Urothelium cell line (cell line): ENCODE measurements at regions not wholly inside any gene's neighbourhood (a gene's known extent, or its start where the extent isn't known, plus 50 kb on each side); places are given as distances from the start of the nearest gene placed in this dataset.

ENCODE experiments used
- DNase-seq: peaks from one replicate; pipeline ENCODE4 v3.0.0; 2011; ENCODE audit warnings: low spot score, mixed read lengths
- FAIRE-seq: peaks from 2 replicates; lab custom pipeline; 2011; peaks lifted over from hg19 to GRCh38; lab: Jason Lieb, UNC

GRCh38 chr13:105147461-105147860 lies 1388.0 kb downstream of the EFNB2 start:
- DNase-seq (no peak), FAIRE-seq (no peak)

GRCh38 chr13:105144936-105145335 lies 1390.5 kb downstream of the EFNB2 start:
- DNase-seq, result no peak
- FAIRE-seq, result no peak

GRCh38 chr13:105144020-105144419 lies 1391.4 kb downstream of the EFNB2 start:
- no peak for FAIRE-seq

GRCh38 chr13:105142556-105142955 lies 1392.9 kb downstream of the EFNB2 start:
- DNase-seq (no peak), FAIRE-seq (no peak)

More at GRCh38 chr13:105144020-105144419, 1391.4 kb downstream of the EFNB2 start:
- DNase-seq, result no peak

- FAIRE-seq (no peak), DNase-seq (peak; percentile 55)
Observed at GRCh38 chr13:105139380-105140285, 1395.8 kb downstream of the EFNB2 start.

- DNase-seq, result peak; percentile 1
- no peak for FAIRE-seq
Observed at GRCh38 chr13:105139048-105139379, 1396.4 kb downstream of the EFNB2 start.

- FAIRE-seq (no peak), DNase-seq (no peak)
Observed at GRCh38 chr13:105135852-105136615, 1399.4 kb downstream of the EFNB2 start.

- FAIRE-seq (no peak), DNase-seq (no peak)
Observed at GRCh38 chr13:105127732-105128131, 1407.7 kb downstream of the EFNB2 start.

GRCh38 chr13:105121221-105121620 lies 1414.2 kb downstream of the EFNB2 start:
- DNase-seq (no peak), FAIRE-seq (no peak)

- no peak for FAIRE-seq
- DNase-seq, result no peak
Observed at GRCh38 chr13:105118426-105118985, 1417.0 kb downstream of the EFNB2 start.

GRCh38 chr13:105116966-105117365 lies 1418.5 kb downstream of the EFNB2 start:
- FAIRE-seq (no peak), DNase-seq (no peak)

- no peak for FAIRE-seq
Observed at GRCh38 chr13:105112561-105112960, 1422.9 kb downstream of the EFNB2 start.

GRCh38 chr13:105107781-105108180 lies 1427.7 kb downstream of the EFNB2 start:
- DNase-seq (no peak), FAIRE-seq (no peak)

More at GRCh38 chr13:105112561-105112960, 1422.9 kb downstream of the EFNB2 start:
- no peak for DNase-seq

- FAIRE-seq, result no peak
- no peak for DNase-seq
Observed at GRCh38 chr13:105105471-105105870, 1430.0 kb downstream of the EFNB2 start.

- FAIRE-seq, result no peak
- no peak for DNase-seq
Observed at GRCh38 chr13:105097521-105097920, 1437.9 kb downstream of the EFNB2 start.

- DNase-seq, result no peak
- FAIRE-seq, result no peak
Observed at GRCh38 chr13:105089858-105090643, 1445.4 kb downstream of the EFNB2 start.

GRCh38 chr13:105087945-105088344 lies 1447.5 kb downstream of the EFNB2 start:
- FAIRE-seq, result no peak
- DNase-seq, result peak; percentile 1

GRCh38 chr13:105084931-105085330 lies 1450.5 kb downstream of the EFNB2 start:
- no peak for FAIRE-seq
- DNase-seq, result no peak

- DNase-seq (no peak), FAIRE-seq (no peak)
Observed at GRCh38 chr13:105083992-105084391, 1451.5 kb downstream of the EFNB2 start.

GRCh38 chr13:105074755-105075154 lies 1460.7 kb downstream of the EFNB2 start:
- FAIRE-seq, result no peak
- DNase-seq, result no peak

GRCh38 chr13:105073041-105073440 lies 1462.4 kb downstream of the EFNB2 start:
- DNase-seq (no peak), FAIRE-seq (no peak)
